Mesenchymal stem cell (in vitro differentiated cells and primary cell): ENCODE measurements at regions not wholly inside any gene's neighbourhood (a gene's known extent, or its start where the extent isn't known, plus 50 kb on each side); places are given as distances from the start of the nearest gene placed in this dataset.

Source experiments
- DNase-seq: peaks from one replicate; pipeline ENCODE4 v3.0.0-alpha.2; 2013
- H2AFZ ChIP-seq: one replicate; pipeline ENCODE4 v1.6.1; 2013; ENCODE audit warnings: low read depth, mild to moderate bottlenecking, control low read depth, inconsistent platforms, low read length, moderate library complexity
- H2AK5ac ChIP-seq: 2 replicates; pipeline ENCODE4 v1.6.1; 2013; ENCODE audit warnings: low read length, moderate library complexity, mild to moderate bottlenecking, inconsistent platforms; ENCODE audit not compliant: severe bottlenecking
- H2BK120ac ChIP-seq: one replicate; pipeline ENCODE4 v1.6.1; 2013; ENCODE audit warnings: low read depth, mild to moderate bottlenecking, inconsistent platforms, low read length, moderate library complexity
- H2BK12ac ChIP-seq, 2 experiments: one replicate each; pipeline ENCODE4 v1.6.1; 2013; ENCODE audit warnings: inconsistent platforms in 2 of 2, low read length in 2 of 2, mild to moderate bottlenecking in 2 of 2, moderate library complexity in 2 of 2, control low read depth in 1 of 2
- H2BK15ac ChIP-seq: one replicate; pipeline ENCODE4 v1.6.1; 2013; ENCODE audit warnings: mild to moderate bottlenecking, low read depth, inconsistent platforms; ENCODE audit not compliant: poor library complexity, severe bottlenecking
- H2BK5ac ChIP-seq: 2 replicates; pipeline ENCODE4 v1.6.1; 2013; ENCODE audit warnings: low read depth, mild to moderate bottlenecking, low read length, control low read depth, inconsistent platforms; ENCODE audit not compliant: poor library complexity, severe bottlenecking
- H3K14ac ChIP-seq, 2 experiments: one replicate each; pipeline ENCODE4 v1.6.1; 2013; ENCODE audit warnings: inconsistent platforms in 2 of 2, low read length in 2 of 2, control low read depth in 1 of 2, mild to moderate bottlenecking in 1 of 2, moderate library complexity in 1 of 2
- H3K18ac ChIP-seq, 2 experiments: one replicate each; pipeline ENCODE4 v1.6.1; 2013; ENCODE audit warnings: inconsistent platforms in 2 of 2, low read length in 2 of 2, control low read depth in 1 of 2, low read depth in 1 of 2, mild to moderate bottlenecking in 1 of 2
- H3K23ac ChIP-seq, 2 experiments: one replicate each; pipeline ENCODE4 v1.6.1; 2013; ENCODE audit warnings: inconsistent platforms in 2 of 2, low read length in 2 of 2, mild to moderate bottlenecking in 2 of 2, moderate library complexity in 2 of 2, control low read depth in 1 of 2
- H3K27ac ChIP-seq: 2 replicates; pipeline ENCODE4 v1.5.1; 2013; ENCODE audit warnings: mild to moderate bottlenecking, moderate library complexity, low read length, control low read depth, inconsistent platforms; ENCODE audit not compliant: poor library complexity, severe bottlenecking
- H3K27me3 ChIP-seq, 2 experiments: 2 replicates each; pipeline versions ENCODE4 v1.6.1 to v1.7.0; 2013; ENCODE audit warnings: low read length in 2 of 2, mild to moderate bottlenecking in 2 of 2, moderate library complexity in 2 of 2, control low read depth in 1 of 2, inconsistent platforms in 1 of 2; ENCODE audit not compliant: control insufficient read depth in 1 of 2, insufficient read depth in 1 of 2
- H3K36me3 ChIP-seq, 2 experiments: 2 replicates each; pipeline versions ENCODE4 v1.6.1 to v1.7.0; 2013; ENCODE audit warnings: low read length in 2 of 2, control low read depth in 1 of 2, inconsistent platforms in 1 of 2, low read depth in 1 of 2, mild to moderate bottlenecking in 1 of 2; ENCODE audit not compliant: insufficient read depth in 2 of 2, control insufficient read depth in 1 of 2
- H3K4ac ChIP-seq, 2 experiments: one replicate each; pipeline ENCODE4 v1.6.1; 2013; ENCODE audit warnings: inconsistent platforms in 2 of 2, low read length in 2 of 2, mild to moderate bottlenecking in 2 of 2, moderate library complexity in 2 of 2, control low read depth in 1 of 2, low read depth in 1 of 2
- H3K4me1 ChIP-seq: 2 replicates; pipeline ENCODE4 v1.6.1; 2013; ENCODE audit warnings: low read depth, low read length, control low read depth; ENCODE audit not compliant: control insufficient read depth, insufficient read depth
- H3K4me2 ChIP-seq: 2 replicates; pipeline ENCODE4 v1.6.1; 2013; ENCODE audit warnings: low read length, mild to moderate bottlenecking, inconsistent platforms; ENCODE audit not compliant: poor library complexity, severe bottlenecking
- H3K4me3 ChIP-seq, 2 experiments: 2 replicates each; pipeline versions ENCODE4 v1.5.1 to v1.7.0; 2013; ENCODE audit warnings: low read length in 2 of 2, mild to moderate bottlenecking in 2 of 2, control low read depth in 1 of 2, low read depth in 1 of 2; ENCODE audit not compliant: insufficient read depth in 1 of 2
- H3K79me1 ChIP-seq: replicated peaks from 2 replicates; pipeline ENCODE4 v1.6.1; 2013; ENCODE audit warnings: mild to moderate bottlenecking, control low read depth, low read length, inconsistent platforms; ENCODE audit not compliant: poor library complexity, severe bottlenecking
- H3K9ac ChIP-seq: 2 replicates; pipeline ENCODE4 v1.7.0; 2013; ENCODE audit warnings: mild to moderate bottlenecking, low read length, moderate library complexity
- H3K9me3 ChIP-seq: 2 replicates; pipeline ENCODE4 v1.7.0; 2013; ENCODE audit warnings: mild to moderate bottlenecking, low read length; ENCODE audit not compliant: control insufficient read depth
- H4K8ac ChIP-seq: one replicate; pipeline ENCODE4 v1.6.1; 2013; ENCODE audit warnings: inconsistent platforms, mild to moderate bottlenecking, low read length, moderate library complexity
- H4K91ac ChIP-seq: one replicate; pipeline ENCODE4 v1.6.1; 2013; ENCODE audit warnings: mild to moderate bottlenecking, low read length, inconsistent platforms
- WGBS: methylation state at CpG from one replicate; pipeline ENCODE4 v1.1.7; 2013; ENCODE audit warnings: mixed read lengths; 5-methylcytosine and 5-hydroxymethylcytosine counted together

DNA sequence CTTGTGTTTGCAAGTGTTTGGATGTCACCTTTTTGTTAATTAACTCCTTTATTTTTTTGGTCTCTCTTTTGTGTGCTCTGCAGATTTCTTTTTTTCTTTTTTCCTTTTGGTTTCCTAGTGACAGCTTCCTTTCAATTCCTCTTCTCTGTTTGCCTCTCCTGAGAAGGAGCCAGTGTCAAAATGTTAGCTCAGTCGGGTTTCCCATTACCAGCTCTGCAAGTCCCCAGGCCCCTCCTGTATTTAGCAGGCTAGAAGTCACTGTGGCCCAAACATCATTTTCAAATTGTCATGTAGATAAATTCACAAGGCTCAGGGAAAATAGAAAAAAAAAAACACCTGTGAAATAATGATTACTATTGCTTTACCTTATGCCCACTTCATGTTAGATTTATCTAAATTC lies 1621.6 kb downstream of the CDH8 start:
- Histone ChIP-seq H3K9me3 (peaks cover 13% of the 10 kb centered on the region), H2BK12ac (no peak overlapping the region), H2BK15ac (no peak overlapping the region), H3K23ac (no peak overlapping the region), H3K36me3 (no peaks in the 10 kb centered on the region), H3K4ac (no peak overlapping the region), H3K4me1 (no peaks in the 10 kb centered on the region), H2AK5ac (no peak overlapping the region), H3K79me1 (no peaks in the 10 kb centered on the region), H2AFZ (no peak overlapping the region), H3K4me3 (no peak overlapping the region), H2BK120ac (no peak overlapping the region), H4K8ac (no peak overlapping the region), H3K14ac (no peak overlapping the region), H3K9ac (no peak overlapping the region), H3K27ac (no peak overlapping the region), H3K18ac (no peak overlapping the region), H2BK5ac (no peak overlapping the region), H4K91ac (no peak overlapping the region), H3K27me3 (no peaks in the 10 kb centered on the region), H3K4me2 (no peak overlapping the region)
- no peak for DNase-seq
- 56% methylated on average over 1 of the region's 1 CpG for WGBS

DNA sequence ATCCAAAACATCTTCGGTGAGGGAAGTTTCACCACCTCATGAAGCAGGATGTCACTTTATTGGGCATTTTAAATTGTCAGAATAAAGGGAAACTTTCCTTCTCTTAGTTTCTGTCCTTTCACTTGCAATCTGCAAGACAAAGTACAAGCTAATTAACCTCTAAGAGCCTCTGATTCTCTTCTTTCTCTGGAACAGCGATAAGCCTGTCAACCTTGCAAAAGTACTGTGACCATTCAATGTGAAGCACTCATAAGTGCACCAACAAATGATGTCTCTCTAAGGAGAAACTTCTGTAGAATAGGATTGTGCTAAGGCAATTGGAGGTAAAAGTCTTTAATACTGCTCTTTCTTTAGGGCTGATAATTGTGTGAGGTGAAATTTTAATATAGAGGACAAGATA lies 1622.3 kb downstream of the CDH8 start:
- H2AK5ac ChIP-seq: no peak overlapping the region
- WGBS: 40% methylated on average over 1 of the region's 2 CpGs
- H3K79me1 ChIP-seq: no peaks in the 10 kb centered on the region
- H3K36me3 ChIP-seq: no peaks in the 10 kb centered on the region
- no peak overlapping the region for H2BK120ac ChIP-seq
- no peak overlapping the region for H3K23ac ChIP-seq
- H2AFZ ChIP-seq: no peak overlapping the region
- H2BK15ac ChIP-seq: no peak overlapping the region
- no peak overlapping the region for H3K4ac ChIP-seq
- H2BK5ac ChIP-seq: no peak overlapping the region
- H3K9ac ChIP-seq: no peak overlapping the region
- no peak overlapping the region for H3K18ac ChIP-seq
- H3K4me2 ChIP-seq: no peak overlapping the region
- no peak overlapping the region for H4K91ac ChIP-seq
- H4K8ac ChIP-seq: no peak overlapping the region
- no peak for DNase-seq
- no peak overlapping the region for H2BK12ac ChIP-seq
- H3K4me1 ChIP-seq: no peaks in the 10 kb centered on the region
- no peaks in the 10 kb centered on the region for H3K27me3 ChIP-seq
- no peak overlapping the region for H3K14ac ChIP-seq
- H3K4me3 ChIP-seq: no peak overlapping the region
- H3K9me3 ChIP-seq: peaks cover 13% of the 10 kb centered on the region
- no peak overlapping the region for H3K27ac ChIP-seq

DNA sequence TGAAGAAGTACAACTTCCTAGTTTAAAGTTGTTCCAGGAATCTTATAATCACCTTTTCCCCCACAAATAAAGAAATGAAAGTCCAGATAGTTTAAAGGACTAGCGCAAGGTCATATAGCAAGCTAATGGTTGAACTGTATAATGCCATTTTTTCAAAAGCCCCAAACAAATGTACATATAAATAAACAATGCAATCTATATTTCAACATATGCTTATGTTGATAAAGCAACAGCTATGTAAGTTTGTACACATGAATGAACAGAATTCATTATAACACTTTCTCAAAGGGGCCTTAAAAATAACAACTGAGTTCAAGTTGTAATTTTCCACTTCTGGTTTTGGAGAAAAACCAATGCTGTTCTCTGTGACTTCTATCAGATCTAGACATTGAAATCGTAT lies 1628.6 kb downstream of the CDH8 start:
- no peaks in the 10 kb centered on the region for H3K79me1 ChIP-seq
- H3K23ac ChIP-seq: no peak overlapping the region
- no peak overlapping the region for H3K18ac ChIP-seq
- H3K27me3 ChIP-seq: no peaks in the 10 kb centered on the region
- H3K9ac ChIP-seq: no peak overlapping the region
- no peaks in the 10 kb centered on the region for H3K9me3 ChIP-seq
- H2BK15ac ChIP-seq: no peak overlapping the region
- no peak overlapping the region for H2AK5ac ChIP-seq
- no peak overlapping the region for H3K4me3 ChIP-seq
- H4K91ac ChIP-seq: no peak overlapping the region
- H2BK5ac ChIP-seq: no peak overlapping the region
- no peaks in the 10 kb centered on the region for H3K4me1 ChIP-seq
- H3K27ac ChIP-seq: no peak overlapping the region
- no peak overlapping the region for H2BK120ac ChIP-seq
- H2AFZ ChIP-seq: no peak overlapping the region
- H3K36me3 ChIP-seq: no peaks in the 10 kb centered on the region
- 58% methylated on average over 1 of the region's 2 CpGs for WGBS
- H3K4me2 ChIP-seq: no peak overlapping the region
- H3K14ac ChIP-seq: no peak overlapping the region
- no peak overlapping the region for H4K8ac ChIP-seq
- DNase-seq: no peak
- H3K4ac ChIP-seq: no peak overlapping the region
- no peak overlapping the region for H2BK12ac ChIP-seq

DNA sequence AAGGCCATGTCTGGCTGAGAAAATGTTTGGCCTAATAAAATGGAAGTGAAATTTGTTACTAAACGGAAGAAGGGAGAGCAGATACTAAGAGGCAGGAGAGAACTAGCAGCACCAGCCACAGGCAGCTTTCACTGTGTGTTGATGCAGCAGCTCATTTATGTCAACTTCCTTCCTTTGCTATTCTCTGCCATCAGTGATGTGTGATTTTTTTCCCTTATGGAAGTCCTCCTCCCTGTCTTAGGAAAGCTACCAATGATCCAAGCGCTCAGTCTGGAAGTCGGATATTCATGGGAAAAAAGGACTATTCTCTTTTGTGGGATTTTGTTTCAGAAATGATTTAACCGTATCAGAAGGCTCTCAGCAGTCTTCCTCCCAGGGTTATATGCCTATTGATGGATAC lies 1629.2 kb downstream of the CDH8 start:
- Histone ChIP-seq H3K18ac (no peak overlapping the region), H3K9me3 (no peaks in the 10 kb centered on the region), H3K14ac (no peak overlapping the region), H4K91ac (no peak overlapping the region), H3K4me1 (no peaks in the 10 kb centered on the region), H3K4me2 (no peak overlapping the region), H3K27ac (no peak overlapping the region), H3K27me3 (no peaks in the 10 kb centered on the region), H3K36me3 (no peaks in the 10 kb centered on the region), H2BK120ac (no peak overlapping the region), H2BK5ac (no peak overlapping the region), H3K9ac (no peak overlapping the region), H3K79me1 (no peaks in the 10 kb centered on the region), H2AK5ac (no peak overlapping the region), H4K8ac (no peak overlapping the region), H2AFZ (no peak overlapping the region), H3K4me3 (no peak overlapping the region), H2BK15ac (no peak overlapping the region), H3K23ac (no peak overlapping the region), H3K4ac (no peak overlapping the region), H2BK12ac (no peak overlapping the region)
- no peak for DNase-seq
- WGBS: 89% methylated on average over 4 of the region's 4 CpGs
